GM12874 (cell line): ENCODE measurements at regions not wholly inside any gene's neighbourhood (a gene's known extent, or its start where the extent isn't known, plus 50 kb on each side); places are given as distances from the start of the nearest gene placed in this dataset.
A peak's percentile ranks its signal among the peaks of the same experiment; 100 is the strongest.

Experiments
- TF ChIP-seq, protein P1 (sequence below): IDR thresholded peaks from 2 replicates; pipeline ENCODE4 v1.5.1; 2011; ENCODE audit warnings: low read depth, mild to moderate bottlenecking, control low read depth, low read length, moderate library complexity; ENCODE audit not compliant: insufficient read depth

- TF ChIP-seq, protein P1, sequence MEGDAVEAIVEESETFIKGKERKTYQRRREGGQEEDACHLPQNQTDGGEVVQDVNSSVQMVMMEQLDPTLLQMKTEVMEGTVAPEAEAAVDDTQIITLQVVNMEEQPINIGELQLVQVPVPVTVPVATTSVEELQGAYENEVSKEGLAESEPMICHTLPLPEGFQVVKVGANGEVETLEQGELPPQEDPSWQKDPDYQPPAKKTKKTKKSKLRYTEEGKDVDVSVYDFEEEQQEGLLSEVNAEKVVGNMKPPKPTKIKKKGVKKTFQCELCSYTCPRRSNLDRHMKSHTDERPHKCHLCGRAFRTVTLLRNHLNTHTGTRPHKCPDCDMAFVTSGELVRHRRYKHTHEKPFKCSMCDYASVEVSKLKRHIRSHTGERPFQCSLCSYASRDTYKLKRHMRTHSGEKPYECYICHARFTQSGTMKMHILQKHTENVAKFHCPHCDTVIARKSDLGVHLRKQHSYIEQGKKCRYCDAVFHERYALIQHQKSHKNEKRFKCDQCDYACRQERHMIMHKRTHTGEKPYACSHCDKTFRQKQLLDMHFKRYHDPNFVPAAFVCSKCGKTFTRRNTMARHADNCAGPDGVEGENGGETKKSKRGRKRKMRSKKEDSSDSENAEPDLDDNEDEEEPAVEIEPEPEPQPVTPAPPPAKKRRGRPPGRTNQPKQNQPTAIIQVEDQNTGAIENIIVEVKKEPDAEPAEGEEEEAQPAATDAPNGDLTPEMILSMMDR, result no peak
Observed at GRCh38 chr3:102665183-102665582, 230.4 kb downstream of the ZPLD1 start.

DNA sequence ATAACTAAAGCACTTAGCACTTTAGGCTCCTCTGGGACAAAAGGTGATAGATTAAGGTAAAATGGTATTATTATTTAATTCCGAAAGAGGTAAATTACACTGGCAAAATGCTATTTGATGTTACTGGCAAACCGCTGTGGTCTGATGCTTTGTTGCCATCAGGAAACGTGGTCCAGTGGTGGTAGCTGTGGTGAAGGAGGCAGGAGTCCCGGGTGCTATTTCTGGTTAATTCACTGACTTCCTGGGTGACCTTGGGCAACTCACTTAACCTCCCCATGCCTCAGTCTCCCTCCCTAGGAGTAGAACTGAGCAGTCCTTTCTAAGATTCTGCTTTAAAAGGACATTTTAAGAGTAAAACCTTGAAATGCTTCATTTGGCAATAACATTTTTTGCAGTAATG lies 233.4 kb downstream of the ZPLD1 start:
- TF ChIP-seq, protein P1, result no peak

DNA sequence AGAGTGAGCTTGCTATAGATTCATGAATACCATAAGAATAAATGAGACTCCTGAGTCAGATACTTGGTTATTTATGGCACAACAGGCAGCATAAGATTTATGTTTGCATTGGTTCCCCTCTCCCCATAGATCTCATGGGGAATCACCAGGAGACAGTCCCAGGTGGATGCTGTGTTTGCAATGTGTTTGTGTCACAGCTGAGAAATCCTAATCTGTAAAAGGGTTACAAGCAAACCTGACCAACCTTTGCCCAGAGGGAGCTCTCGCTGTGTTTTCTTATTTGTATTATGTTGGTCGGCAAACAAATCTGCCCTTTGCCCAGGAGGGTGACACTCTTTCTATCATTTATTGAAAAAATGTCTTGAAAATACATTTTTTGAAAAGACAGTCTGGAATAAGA lies 236.2 kb downstream of the ZPLD1 start:
- TF ChIP-seq, protein P1, result no peak

- TF ChIP-seq, protein P1, result no peak
Observed at GRCh38 chr3:102672305-102672704, 237.5 kb downstream of the ZPLD1 start.

- TF ChIP-seq, protein P1, result peak; percentile 71
Observed at GRCh38 chr3:102673271-102674115, 238.7 kb downstream of the ZPLD1 start.

DNA sequence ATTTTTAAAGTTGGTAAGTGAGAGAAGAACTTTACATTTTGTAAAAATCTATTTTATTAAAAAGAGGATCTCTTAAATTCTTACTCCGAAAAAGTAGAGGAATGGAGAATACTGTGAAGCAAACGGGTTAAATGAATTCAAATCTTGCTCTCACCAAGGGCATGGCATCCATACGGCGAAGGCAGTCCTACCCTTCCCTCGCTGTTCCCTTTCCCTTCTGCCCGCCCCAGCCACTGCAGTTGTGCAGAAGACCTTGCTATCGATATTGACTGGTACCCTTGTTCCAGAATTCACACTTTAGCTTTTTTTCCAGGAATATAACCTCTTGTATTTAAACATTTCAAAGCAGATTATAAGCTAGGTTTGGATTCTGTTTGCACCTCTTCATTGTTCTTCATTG lies 239.5 kb downstream of the ZPLD1 start:
- TF ChIP-seq, protein P1, result no peak

DNA sequence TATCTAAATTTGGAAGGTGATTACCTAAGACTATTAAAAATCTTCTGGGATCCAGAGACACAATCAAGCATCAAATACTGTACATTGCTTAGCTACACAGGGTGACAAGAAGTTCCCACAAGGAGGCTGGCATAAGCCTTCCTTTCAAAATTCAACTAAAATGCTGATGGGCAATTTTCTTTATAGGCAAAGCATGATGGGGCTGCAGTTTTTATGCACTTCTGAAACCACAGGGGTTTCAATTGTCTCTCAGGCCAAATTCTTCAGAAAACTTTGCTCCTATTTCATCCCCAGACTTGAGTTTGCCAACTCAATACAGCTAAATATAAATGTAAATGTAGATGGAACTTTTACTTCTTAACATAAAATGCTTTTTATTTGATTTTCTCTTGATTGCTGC lies 241.6 kb downstream of the ZPLD1 start:
- TF ChIP-seq, protein P1, result no peak

DNA sequence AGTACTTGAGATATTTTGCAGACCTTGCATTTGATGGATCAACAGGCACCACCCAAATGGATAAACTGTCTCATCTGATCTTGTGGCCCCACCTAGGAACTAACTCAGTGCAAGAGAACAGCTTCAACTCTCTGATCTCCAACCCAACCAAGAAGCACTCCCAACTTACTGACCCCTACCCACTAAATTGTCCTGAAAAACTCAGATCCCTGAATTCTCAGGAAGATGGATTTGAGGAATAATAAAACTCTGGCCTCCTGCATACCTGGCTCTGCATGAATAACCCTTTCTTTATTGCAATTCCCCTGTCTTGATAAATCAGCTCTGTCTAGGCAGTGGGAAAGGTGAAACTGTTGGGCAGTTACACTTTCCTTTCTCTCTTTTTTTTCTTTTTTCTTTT lies 247.9 kb downstream of the ZPLD1 start:
- TF ChIP-seq, protein P1, result no peak
